Hepatocyte (in vitro differentiated cells): ENCODE measurements at regions not wholly inside any gene's neighbourhood (a gene's known extent, or its start where the extent isn't known, plus 50 kb on each side); places are given as distances from the start of the nearest gene placed in this dataset.

Experiments used
- CTCF ChIP-seq: fragments of 200-600 bp; sonication (generic); IDR thresholded peaks from 2 replicates; pipeline ENCODE4 v1.5.1; 2016; ENCODE audit warnings: antibody characterized with exemption, mild to moderate bottlenecking; ENCODE audit not compliant: poor library complexity
- EZH2 ChIP-seq: fragments of 200-600 bp; sonication (generic); IDR thresholded peaks from 2 replicates; pipeline ENCODE4 v1.6.1; 2016; ENCODE audit warnings: antibody characterized with exemption, mild to moderate bottlenecking, borderline replicate concordance
- EZH2phosphoT487 ChIP-seq: fragments of 200-600 bp; sonication (generic); IDR thresholded peaks from one replicate; pipeline ENCODE4 v1.6.1; 2018; ENCODE audit warnings: antibody characterized with exemption, mild to moderate bottlenecking, low read depth, moderate library complexity; ENCODE audit not compliant: unreplicated experiment, severe bottlenecking

DNA sequence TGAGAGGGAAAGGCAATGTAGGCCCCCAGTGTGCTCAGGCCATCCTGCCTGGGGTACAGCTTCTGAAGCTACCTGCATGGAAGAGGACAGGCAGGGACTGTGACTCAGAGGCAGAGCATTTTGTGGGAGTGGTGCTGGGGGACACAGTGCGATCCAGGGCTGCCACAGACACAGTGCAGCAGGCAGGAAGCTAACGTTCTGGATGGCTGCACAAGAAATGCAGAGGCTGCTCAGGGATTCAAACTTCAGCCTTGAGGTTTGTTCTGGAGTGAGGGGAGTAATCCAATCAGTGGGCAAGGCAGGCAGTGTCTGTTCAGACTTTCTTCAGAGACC lies 648.0 kb upstream of the IGFBP3 start:
- TF ChIP-seq CTCF (no peak), EZH2 (no peak), EZH2phosphoT487 (no peak)
